ENCODE measurements at regions not wholly inside any gene's neighbourhood (a gene's known extent, or its start where the extent isn't known, plus 50 kb on each side); places are given as distances from the start of the nearest gene placed in this dataset.
"Not testable (repeated sequence)": the region's sequence is repeated elsewhere in the genome, so short reads cannot be mapped to it uniquely, and the experiment has no call there.

DNA sequence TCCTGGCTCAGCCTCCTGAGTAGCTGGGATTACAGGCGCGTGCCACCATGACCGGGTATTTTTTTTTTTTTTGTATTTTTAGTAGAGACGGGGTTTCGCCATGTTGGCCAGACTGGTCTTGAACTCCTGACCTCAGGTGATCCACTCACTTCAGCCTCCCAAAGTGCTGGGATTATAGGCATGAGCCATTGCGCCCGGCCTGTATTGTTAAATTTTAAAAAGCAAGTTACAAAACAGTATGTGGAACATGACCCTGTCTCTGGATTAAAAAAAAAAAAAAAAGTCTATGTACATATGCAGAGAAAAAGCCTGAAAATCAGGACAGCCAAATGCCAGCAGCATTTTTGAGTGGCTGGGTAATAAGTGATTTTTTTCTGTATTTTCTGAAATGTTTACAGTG, 64.8 kb upstream of the UXS1 start:
- TF ChIP-seq, protein P1, sequence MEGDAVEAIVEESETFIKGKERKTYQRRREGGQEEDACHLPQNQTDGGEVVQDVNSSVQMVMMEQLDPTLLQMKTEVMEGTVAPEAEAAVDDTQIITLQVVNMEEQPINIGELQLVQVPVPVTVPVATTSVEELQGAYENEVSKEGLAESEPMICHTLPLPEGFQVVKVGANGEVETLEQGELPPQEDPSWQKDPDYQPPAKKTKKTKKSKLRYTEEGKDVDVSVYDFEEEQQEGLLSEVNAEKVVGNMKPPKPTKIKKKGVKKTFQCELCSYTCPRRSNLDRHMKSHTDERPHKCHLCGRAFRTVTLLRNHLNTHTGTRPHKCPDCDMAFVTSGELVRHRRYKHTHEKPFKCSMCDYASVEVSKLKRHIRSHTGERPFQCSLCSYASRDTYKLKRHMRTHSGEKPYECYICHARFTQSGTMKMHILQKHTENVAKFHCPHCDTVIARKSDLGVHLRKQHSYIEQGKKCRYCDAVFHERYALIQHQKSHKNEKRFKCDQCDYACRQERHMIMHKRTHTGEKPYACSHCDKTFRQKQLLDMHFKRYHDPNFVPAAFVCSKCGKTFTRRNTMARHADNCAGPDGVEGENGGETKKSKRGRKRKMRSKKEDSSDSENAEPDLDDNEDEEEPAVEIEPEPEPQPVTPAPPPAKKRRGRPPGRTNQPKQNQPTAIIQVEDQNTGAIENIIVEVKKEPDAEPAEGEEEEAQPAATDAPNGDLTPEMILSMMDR (conservative IDR thresholded peaks at IDR 0.05; ENCODE audit: low read depth, low read length): not testable (repeated sequence)
- not testable (repeated sequence) for TF ChIP-seq EZH2 (IDR thresholded peaks at IDR 0.05; ENCODE audit: low read length, unreplicated experiment)
